ENCODE measurements at regions not wholly inside any gene's neighbourhood (a gene's known extent, or its start where the extent isn't known, plus 50 kb on each side); places are given as distances from the start of the nearest gene placed in this dataset.
"Not testable (repeated sequence)": the region's sequence is repeated elsewhere in the genome, so short reads cannot be mapped to it uniquely, and the experiment has no call there.

GRCh38 chr5:120140501-120140900 is 323.6 kb upstream of the PRR16 start:
- H3K27me3 Mint-ChIP-seq (ENCODE audit: insufficient read depth, unreplicated experiment) = no peaks in the 10 kb centered on the region
- H3K36me3 Mint-ChIP-seq (ENCODE audit: insufficient read depth, unreplicated experiment) = no peaks in the 10 kb centered on the region
- TF ChIP-seq, protein P1, sequence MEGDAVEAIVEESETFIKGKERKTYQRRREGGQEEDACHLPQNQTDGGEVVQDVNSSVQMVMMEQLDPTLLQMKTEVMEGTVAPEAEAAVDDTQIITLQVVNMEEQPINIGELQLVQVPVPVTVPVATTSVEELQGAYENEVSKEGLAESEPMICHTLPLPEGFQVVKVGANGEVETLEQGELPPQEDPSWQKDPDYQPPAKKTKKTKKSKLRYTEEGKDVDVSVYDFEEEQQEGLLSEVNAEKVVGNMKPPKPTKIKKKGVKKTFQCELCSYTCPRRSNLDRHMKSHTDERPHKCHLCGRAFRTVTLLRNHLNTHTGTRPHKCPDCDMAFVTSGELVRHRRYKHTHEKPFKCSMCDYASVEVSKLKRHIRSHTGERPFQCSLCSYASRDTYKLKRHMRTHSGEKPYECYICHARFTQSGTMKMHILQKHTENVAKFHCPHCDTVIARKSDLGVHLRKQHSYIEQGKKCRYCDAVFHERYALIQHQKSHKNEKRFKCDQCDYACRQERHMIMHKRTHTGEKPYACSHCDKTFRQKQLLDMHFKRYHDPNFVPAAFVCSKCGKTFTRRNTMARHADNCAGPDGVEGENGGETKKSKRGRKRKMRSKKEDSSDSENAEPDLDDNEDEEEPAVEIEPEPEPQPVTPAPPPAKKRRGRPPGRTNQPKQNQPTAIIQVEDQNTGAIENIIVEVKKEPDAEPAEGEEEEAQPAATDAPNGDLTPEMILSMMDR (IDR thresholded peaks at IDR 0.05; ENCODE audit: unreplicated experiment) = no peak
- CTCF ChIA-PET = no interaction called here
- peaks cover 39% of the 10 kb centered on the region for H3K4me1 Mint-ChIP-seq (ENCODE audit: insufficient read depth, unreplicated experiment)
- no peak overlapping the region for H3K4me3 Mint-ChIP-seq (ENCODE audit: unreplicated experiment)
- intact Hi-C loops (cut with micrococcal nuclease) = no loop called here
- BruUV-seq (replicated peaks) = no TSS peak
- H3K27ac Mint-ChIP-seq (ENCODE audit: low read depth, unreplicated experiment) = peak overlapping the region; percentile 96
- peaks cover 1% of the 10 kb centered on the region for H3K9me3 Mint-ChIP-seq (ENCODE audit: unreplicated experiment)
- no peak for DNase-seq (ENCODE audit: unreplicated experiment)
- POLR2A ChIA-PET = no interaction called here

DNA sequence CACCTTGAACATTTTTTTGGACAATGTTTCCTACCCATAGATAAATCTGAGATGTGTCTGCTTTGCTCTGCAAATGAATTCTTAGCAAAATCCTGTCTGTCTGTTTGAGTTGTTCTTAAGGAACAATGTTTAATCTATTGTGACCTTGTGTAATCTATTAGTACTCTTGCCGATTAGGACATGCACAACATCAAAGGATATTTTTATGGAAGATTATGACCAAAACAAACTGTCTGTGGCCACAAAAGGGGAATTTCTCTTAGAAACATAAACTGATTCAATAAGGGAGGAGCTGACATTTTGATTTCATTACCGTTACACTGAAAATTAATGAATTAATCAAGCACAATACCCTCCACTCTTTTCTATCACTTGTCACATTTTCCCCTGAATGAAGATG is 323.0 kb upstream of the PRR16 start:
- Mint-ChIP-seq H3K36me3 (ENCODE audit: insufficient read depth, unreplicated experiment) (no peaks in the 10 kb centered on the region), H3K4me1 (ENCODE audit: insufficient read depth, unreplicated experiment) (peaks cover 39% of the 10 kb centered on the region)

DNA sequence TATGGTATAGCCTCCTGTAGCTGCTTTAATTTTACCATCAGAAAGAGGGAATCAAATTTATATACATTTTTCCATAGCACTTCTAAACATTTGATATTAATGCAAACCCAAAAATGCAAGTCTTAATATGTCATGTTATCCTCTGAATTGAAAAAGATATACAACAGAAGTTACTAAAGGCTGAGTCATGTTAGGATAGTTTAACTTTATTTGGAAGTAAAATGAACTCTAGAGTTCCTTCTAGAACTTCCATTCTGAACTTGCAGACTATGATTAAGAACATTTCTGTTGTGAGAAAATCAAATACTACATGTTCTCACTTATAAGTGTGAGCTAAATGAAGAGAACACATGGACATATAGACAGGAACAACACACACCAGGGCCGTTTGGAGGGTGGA is 317.3 kb upstream of the PRR16 start:
- ChIA-PET POLR2A (interaction anchor here (1.1 kb wide), 1 partner anchor 10 kb away, joined by 5 read pairs; no protein-coding TSS in a partner anchor), CTCF (no interaction called here)
- Mint-ChIP-seq H3K9me3 (ENCODE audit: unreplicated experiment) (peaks cover 10% of the 10 kb centered on the region), H3K36me3 (ENCODE audit: insufficient read depth, unreplicated experiment) (no peaks in the 10 kb centered on the region), H3K27me3 (ENCODE audit: insufficient read depth, unreplicated experiment) (no peaks in the 10 kb centered on the region), H3K4me1 (ENCODE audit: insufficient read depth, unreplicated experiment) (peaks cover 19% of the 10 kb centered on the region), H3K27ac (ENCODE audit: low read depth, unreplicated experiment) (peak overlapping the region; percentile 37), H3K4me3 (ENCODE audit: unreplicated experiment) (no peak overlapping the region)
- intact Hi-C loops (cut with micrococcal nuclease) = no loop called here
- TF ChIP-seq, protein P1 (IDR thresholded peaks at IDR 0.05; ENCODE audit: unreplicated experiment) = no peak
- no TSS peak for BruUV-seq (replicated peaks)
- no peak for DNase-seq (ENCODE audit: unreplicated experiment)

More for the DNA sequence above, 323.0 kb upstream of the PRR16 start:
- H3K4me3 Mint-ChIP-seq (ENCODE audit: unreplicated experiment) = no peak overlapping the region
- DNase-seq (ENCODE audit: unreplicated experiment) = no peak
- ChIA-PET POLR2A (no interaction called here), CTCF (no interaction called here)
- no peaks in the 10 kb centered on the region for H3K27me3 Mint-ChIP-seq (ENCODE audit: insufficient read depth, unreplicated experiment)
- H3K9me3 Mint-ChIP-seq (ENCODE audit: unreplicated experiment) = peaks cover 7% of the 10 kb centered on the region
- TF ChIP-seq, protein P1 (IDR thresholded peaks at IDR 0.05; ENCODE audit: unreplicated experiment) = no peak
- no TSS peak for BruUV-seq (replicated peaks)
- intact Hi-C loops (cut with micrococcal nuclease) = no loop called here
- no peak overlapping the region for H3K27ac Mint-ChIP-seq (ENCODE audit: low read depth, unreplicated experiment)

DNA sequence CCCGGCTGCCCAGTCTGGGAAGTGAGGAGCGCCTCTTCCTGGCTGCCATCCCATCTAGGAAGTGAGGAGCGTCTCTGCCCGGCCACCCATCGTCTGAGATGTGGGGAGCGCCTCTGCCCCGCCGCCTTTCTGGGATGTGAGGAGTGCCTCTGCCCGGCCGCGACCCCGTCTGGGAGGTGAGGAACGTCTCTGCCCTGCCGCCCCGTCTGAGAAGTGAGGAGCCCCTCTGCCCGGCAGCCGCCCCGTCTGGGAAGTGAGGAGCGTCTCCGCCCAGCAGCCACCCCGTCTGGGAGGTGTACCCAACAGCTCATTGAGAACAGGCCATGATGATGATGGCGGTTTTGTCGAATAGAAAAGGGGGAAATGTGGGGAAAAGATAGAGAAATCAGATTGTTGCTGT is 316.2 kb upstream of the PRR16 start:
- DNase-seq (ENCODE audit: unreplicated experiment); CTCF ChIA-PET; H3K27ac Mint-ChIP-seq (ENCODE audit: low read depth, unreplicated experiment); H3K36me3 Mint-ChIP-seq (ENCODE audit: insufficient read depth, unreplicated experiment); H3K27me3 Mint-ChIP-seq (ENCODE audit: insufficient read depth, unreplicated experiment); BruUV-seq (replicated peaks); H3K4me3 Mint-ChIP-seq (ENCODE audit: unreplicated experiment); intact Hi-C loops (cut with micrococcal nuclease); POLR2A ChIA-PET: not testable (repeated sequence)
- H3K9me3 Mint-ChIP-seq (ENCODE audit: unreplicated experiment) = peaks cover 14% of the 10 kb centered on the region
- H3K4me1 Mint-ChIP-seq (ENCODE audit: insufficient read depth, unreplicated experiment) = peaks cover 30% of the 10 kb centered on the region

- no TSS peak for BruUV-seq (replicated peaks)
- Mint-ChIP-seq H3K4me3 (ENCODE audit: unreplicated experiment) (no peak overlapping the region), H3K27me3 (ENCODE audit: insufficient read depth, unreplicated experiment) (no peaks in the 10 kb centered on the region), H3K27ac (ENCODE audit: low read depth, unreplicated experiment) (peak overlapping the region; percentile 96), H3K4me1 (ENCODE audit: insufficient read depth, unreplicated experiment) (peaks cover 27% of the 10 kb centered on the region), H3K9me3 (ENCODE audit: unreplicated experiment) (peaks cover 14% of the 10 kb centered on the region), H3K36me3 (ENCODE audit: insufficient read depth, unreplicated experiment) (no peaks in the 10 kb centered on the region)
- intact Hi-C loops (cut with micrococcal nuclease) = loop anchor here (2.0 kb wide), 1 partner anchor 308 kb away; no protein-coding TSS in a partner anchor
- TF ChIP-seq, protein P1 (IDR thresholded peaks at IDR 0.05; ENCODE audit: unreplicated experiment) = no peak
- ChIA-PET POLR2A (no interaction called here), CTCF (interaction anchor here (0.6 kb wide), 1 partner anchor 1351 kb away, joined by 4 read pairs; no protein-coding TSS in a partner anchor)
- DNase-seq (ENCODE audit: unreplicated experiment) = no peak
These were observed 313.3 kb upstream of the PRR16 start for GRCh38 chr5:120150770-120151169.
